Neural progenitor cell (in vitro differentiated cells): ENCODE measurements at regions not wholly inside any gene's neighbourhood (a gene's known extent, or its start where the extent isn't known, plus 50 kb on each side); places are given as distances from the start of the nearest gene placed in this dataset.

Experiments used
- DNase-seq: peaks from one replicate; pipeline ENCODE4 v3.0.0-alpha.2; 2016; ENCODE audit warnings: low spot score
- H2AFZ ChIP-seq: fragments of 200-600 bp; sonication (generic); replicated peaks from 2 replicates; pipeline ENCODE4 v1.6.1; 2016; ENCODE audit warnings: antibody characterized with exemption
- H3F3A ChIP-seq: fragments of 200-600 bp; sonication (generic); 2 replicates; pipeline ENCODE4 v1.6.1; 2016; ENCODE audit warnings: antibody characterized with exemption, low read depth
- H3K27ac ChIP-seq: fragments of 200-600 bp; sonication (generic); 2 replicates; pipeline ENCODE4 v1.5.1; 2016; ENCODE audit warnings: mild to moderate bottlenecking
- H3K27me3 ChIP-seq: fragments of 200-600 bp; sonication (generic); 2 replicates; pipeline ENCODE4 v1.6.1; 2016; ENCODE audit warnings: mild to moderate bottlenecking, moderate library complexity
- H3K36me3 ChIP-seq: fragments of 200-600 bp; sonication (generic); 2 replicates; pipeline ENCODE4 v1.5.1; 2016
- H3K4me1 ChIP-seq: fragments of 200-600 bp; sonication (generic); 2 replicates; pipeline ENCODE4 v1.6.1; 2016; ENCODE audit warnings: mixed run types
- H3K4me2 ChIP-seq: fragments of 200-600 bp; sonication (generic); 2 replicates; pipeline ENCODE4 v1.6.1; 2016
- H3K4me3 ChIP-seq: fragments of 200-600 bp; sonication (generic); 2 replicates; pipeline ENCODE4 v1.5.1; 2016
- H3K79me2 ChIP-seq: fragments of 200-600 bp; sonication (generic); 2 replicates; pipeline ENCODE4 v1.6.1; 2016; ENCODE audit warnings: low read depth
- H3K9ac ChIP-seq: fragments of 200-600 bp; sonication (generic); 2 replicates; pipeline ENCODE4 v1.6.1; 2016
- H3K9me3 ChIP-seq: fragments of 200-600 bp; sonication (generic); 2 replicates; pipeline ENCODE4 v1.5.1; 2016; ENCODE audit warnings: low read depth
- H4K20me1 ChIP-seq: fragments of 200-600 bp; sonication (generic); 2 replicates; pipeline ENCODE4 v1.6.1; 2016; ENCODE audit warnings: low read depth
- H3K27ac Mint-ChIP-seq: 3 replicates; pipeline ENCODE4 v1.8.0; 2021; ENCODE audit warnings: mixed read lengths
- H3K27me3 Mint-ChIP-seq: 2 replicates; pipeline ENCODE4 v1.8.0; 2022; ENCODE audit warnings: low read depth, mild to moderate bottlenecking, inconsistent platforms, moderate library complexity, mixed read lengths; ENCODE audit not compliant: insufficient read depth
- H3K36me3 Mint-ChIP-seq: 3 replicates; pipeline ENCODE4 v1.8.0; 2021; ENCODE audit warnings: mixed read lengths
- H3K4me1 Mint-ChIP-seq: 3 replicates; pipeline ENCODE4 v1.8.0; 2021; ENCODE audit warnings: mixed read lengths
- H3K4me3 Mint-ChIP-seq: 3 replicates; pipeline ENCODE4 v1.8.0; 2021; ENCODE audit warnings: mild to moderate bottlenecking, moderate library complexity, mixed read lengths
- H3K9me3 Mint-ChIP-seq: 3 replicates; pipeline ENCODE4 v1.8.0; 2020; ENCODE audit warnings: mixed read lengths
- CTCF ChIP-seq: fragments of 200-600 bp; sonication (generic); IDR thresholded peaks from 2 replicates; pipeline ENCODE4 v1.5.1; 2017; ENCODE audit warnings: antibody characterized with exemption, mild to moderate bottlenecking
- EZH2 ChIP-seq: fragments of 200-600 bp; sonication (generic); IDR thresholded peaks from 2 replicates; pipeline ENCODE4 v1.6.1; 2017; ENCODE audit warnings: antibody characterized with exemption, mild to moderate bottlenecking, moderate library complexity
- EZH2phosphoT487 ChIP-seq: fragments of 200-600 bp; sonication (generic); IDR thresholded peaks from 2 replicates; pipeline ENCODE4 v1.6.1; 2017; ENCODE audit warnings: antibody characterized with exemption

- TF ChIP-seq EZH2 (no peak), EZH2phosphoT487 (no peak), CTCF (no peak)
- H3K36me3 Mint-ChIP-seq, result peaks cover 23% of the 10 kb centered on the region
- H3K27me3 Mint-ChIP-seq, result peaks cover 2% of the 10 kb centered on the region
- peak overlapping the region; percentile 94 for H3K4me3 Mint-ChIP-seq
- Histone ChIP-seq H4K20me1 (no peaks in the 10 kb centered on the region), H3K36me3 (peaks cover under 1% of the 10 kb centered on the region), H3K9ac (peak overlapping the region; percentile 1), H3K27ac (no peak overlapping the region), H2AFZ (no peak overlapping the region), H3K4me3 (peak overlapping the region; percentile 96), H3K79me2 (peaks cover 44% of the 10 kb centered on the region), H3F3A (peaks cover 13% of the 10 kb centered on the region), H3K9me3 (no peaks in the 10 kb centered on the region), H3K4me2 (peak overlapping the region; percentile 100), H3K4me1 (peaks cover 11% of the 10 kb centered on the region), H3K27me3 (peaks cover 12% of the 10 kb centered on the region)
- no peak overlapping the region for H3K27ac Mint-ChIP-seq
- H3K9me3 Mint-ChIP-seq, result peaks cover 3% of the 10 kb centered on the region
- H3K4me1 Mint-ChIP-seq, result peaks cover 25% of the 10 kb centered on the region
- no peak for DNase-seq
Observed at GRCh38 chrX:2610246-2611170, 80.6 kb upstream of the CD99 start.

GRCh38 chrX:2609431-2610238, 81.5 kb upstream of the CD99 start:
- H3K79me2 ChIP-seq, result peaks cover 38% of the 10 kb centered on the region
- peaks cover 5% of the 10 kb centered on the region for H3K4me1 ChIP-seq
- H3K4me2 ChIP-seq, result peak overlapping the region; percentile 100
- Mint-ChIP-seq H3K4me3 (peak overlapping the region; percentile 94), H3K27ac (no peak overlapping the region), H3K36me3 (peaks cover 20% of the 10 kb centered on the region), H3K9me3 (peaks cover 3% of the 10 kb centered on the region), H3K27me3 (peaks cover 5% of the 10 kb centered on the region), H3K4me1 (peaks cover 21% of the 10 kb centered on the region)
- no peaks in the 10 kb centered on the region for H4K20me1 ChIP-seq
- H3K9ac ChIP-seq, result peak overlapping the region; percentile 46
- H3K9me3 ChIP-seq, result no peaks in the 10 kb centered on the region
- peak; percentile 44 for DNase-seq
- no peaks in the 10 kb centered on the region for H3K36me3 ChIP-seq
- TF ChIP-seq CTCF (peak; percentile 35), EZH2 (no peak)
- peak overlapping the region; percentile 96 for H3K4me3 ChIP-seq
- peaks cover 13% of the 10 kb centered on the region for H3F3A ChIP-seq
- H3K27me3 ChIP-seq, result peaks cover 12% of the 10 kb centered on the region
- H2AFZ ChIP-seq, result peak overlapping the region; percentile 92
- no peak overlapping the region for H3K27ac ChIP-seq

GRCh38 chrX:2608638-2609430, 82.3 kb upstream of the CD99 start:
- no peaks in the 10 kb centered on the region for H4K20me1 ChIP-seq
- peak overlapping the region; percentile 91 for H3K4me3 Mint-ChIP-seq
- peak overlapping the region; percentile 46 for H3K9ac ChIP-seq
- peak overlapping the region; percentile 33 for H3K27ac ChIP-seq
- H3F3A ChIP-seq, result peaks cover 13% of the 10 kb centered on the region
- H3K27me3 ChIP-seq, result peaks cover 12% of the 10 kb centered on the region
- H3K79me2 ChIP-seq, result peaks cover 38% of the 10 kb centered on the region
- H3K9me3 ChIP-seq, result no peaks in the 10 kb centered on the region
- H3K36me3 Mint-ChIP-seq, result peaks cover 18% of the 10 kb centered on the region
- no peak for TF ChIP-seq EZH2
- no peak for TF ChIP-seq EZH2phosphoT487
- no peak for TF ChIP-seq CTCF
- peak overlapping the region; percentile 100 for H3K4me2 ChIP-seq
- H2AFZ ChIP-seq, result peak overlapping the region; percentile 92
- peaks cover 5% of the 10 kb centered on the region for H3K4me1 ChIP-seq
- H3K36me3 ChIP-seq, result no peaks in the 10 kb centered on the region
- H3K4me1 Mint-ChIP-seq, result peaks cover 19% of the 10 kb centered on the region
- peak overlapping the region; percentile 77 for H3K27ac Mint-ChIP-seq
- H3K9me3 Mint-ChIP-seq, result peaks cover 3% of the 10 kb centered on the region
- peaks cover 5% of the 10 kb centered on the region for H3K27me3 Mint-ChIP-seq
- DNase-seq, result peak; percentile 88
- peak overlapping the region; percentile 96 for H3K4me3 ChIP-seq
